ENCODE measurements at regions not wholly inside any gene's neighbourhood (a gene's known extent, or its start where the extent isn't known, plus 50 kb on each side); places are given as distances from the start of the nearest gene placed in this dataset.
"Not testable (repeated sequence)": the region's sequence is repeated elsewhere in the genome, so short reads cannot be mapped to it uniquely, and the experiment has no call there.

GRCh38 chr7:112933598-112933997, 143.4 kb upstream of the TMEM168 start:
- no peak for TF ChIP-seq CTCF (IDR thresholded peaks at IDR 0.05; ENCODE audit: low read depth, low read length, missing control alignments)
- H3K4me3 ChIP-seq (replicated peaks; ENCODE audit: low read depth, low read length): no peak overlapping the region
- DNase-seq (ENCODE audit: extremely low read depth, low read depth): no peak

GRCh38 chr7:112930787-112931186, 140.6 kb upstream of the TMEM168 start:
- no peak for TF ChIP-seq CTCF (IDR thresholded peaks at IDR 0.05; ENCODE audit: low read depth, low read length, missing control alignments)
- no peak overlapping the region for H3K4me3 ChIP-seq (replicated peaks; ENCODE audit: low read depth, low read length)
- DNase-seq (ENCODE audit: extremely low read depth, low read depth): no peak

GRCh38 chr7:112929421-112929820, 139.2 kb upstream of the TMEM168 start:
- no peak for DNase-seq (ENCODE audit: extremely low read depth, low read depth)
- H3K4me3 ChIP-seq (replicated peaks; ENCODE audit: low read depth, low read length): no peak overlapping the region
- no peak for TF ChIP-seq CTCF (IDR thresholded peaks at IDR 0.05; ENCODE audit: low read depth, low read length, missing control alignments)

GRCh38 chr7:112926018-112926417, 135.8 kb upstream of the TMEM168 start:
- no peak overlapping the region for H3K4me3 ChIP-seq (replicated peaks; ENCODE audit: low read depth, low read length)
- no peak for TF ChIP-seq CTCF (IDR thresholded peaks at IDR 0.05; ENCODE audit: low read depth, low read length, missing control alignments)
- no peak for DNase-seq (ENCODE audit: extremely low read depth, low read depth)

GRCh38 chr7:112922546-112922945, 132.4 kb upstream of the TMEM168 start:
- not testable (repeated sequence) for DNase-seq (ENCODE audit: extremely low read depth, low read depth); H3K4me3 ChIP-seq (replicated peaks; ENCODE audit: low read depth, low read length)

- H3K4me3 ChIP-seq (replicated peaks; ENCODE audit: low read depth, low read length); DNase-seq (ENCODE audit: extremely low read depth, low read depth): not testable (repeated sequence)
Observed at GRCh38 chr7:112916431-112916830, 126.2 kb upstream of the TMEM168 start.

GRCh38 chr7:112908086-112908485, 117.9 kb upstream of the TMEM168 start:
- TF ChIP-seq CTCF (IDR thresholded peaks at IDR 0.05; ENCODE audit: low read depth, low read length, missing control alignments): no peak
- H3K4me3 ChIP-seq (replicated peaks; ENCODE audit: low read depth, low read length): no peak overlapping the region
- no peak for DNase-seq (ENCODE audit: extremely low read depth, low read depth)

GRCh38 chr7:112907658-112908057, 117.5 kb upstream of the TMEM168 start:
- no peak for DNase-seq (ENCODE audit: extremely low read depth, low read depth)
- no peak overlapping the region for H3K4me3 ChIP-seq (replicated peaks; ENCODE audit: low read depth, low read length)
- TF ChIP-seq CTCF (IDR thresholded peaks at IDR 0.05; ENCODE audit: low read depth, low read length, missing control alignments): no peak
